Left ventricle myocardium inferior (tissue), 1 donor: ENCODE measurements at regions not wholly inside any gene's neighbourhood (a gene's known extent, or its start where the extent isn't known, plus 50 kb on each side); places are given as distances from the start of the nearest gene placed in this dataset.

ENCODE experiments used
- DNase-seq: peaks from one replicate; pipeline ENCODE4 v3.0.0-alpha.2; 2020
- H3K27ac ChIP-seq: fragments of 200-600 bp; replicated peaks from 2 replicates; pipeline ENCODE4 v1.8.0; 2021
- H3K27me3 ChIP-seq: fragments of 200-600 bp; 2 replicates; pipeline ENCODE4 v1.8.0; 2021; ENCODE audit warnings: low read depth
- H3K36me3 ChIP-seq: fragments of 200-600 bp; 2 replicates; pipeline ENCODE4 v1.8.0; 2021
- H3K4me1 ChIP-seq: fragments of 200-600 bp; 2 replicates; pipeline ENCODE4 v1.8.0; 2021
- H3K4me3 ChIP-seq: fragments of 200-600 bp; 2 replicates; pipeline ENCODE4 v1.8.0; 2021; ENCODE audit warnings: mild to moderate bottlenecking, moderate library complexity
- H3K9me3 ChIP-seq: fragments of 200-600 bp; replicated peaks from 2 replicates; pipeline ENCODE4 v1.8.0; 2021
- intact Hi-C: fragments of 100-400 bp; cut with micrococcal nuclease; formaldehyde crosslinking; loops from one replicate; pipeline ENCODE4 v1.11.0; 2022
- TF ChIP-seq, protein P1 (sequence below): fragments of 200-600 bp; IDR thresholded peaks from 2 replicates; pipeline ENCODE4 v1.8.0; 2021; ENCODE audit warnings: antibody characterized with exemption, mild to moderate bottlenecking, borderline replicate concordance
- donor health status: DM: no; HTN: yes; CAD: no; lungs with severe emphysema.

DNA sequence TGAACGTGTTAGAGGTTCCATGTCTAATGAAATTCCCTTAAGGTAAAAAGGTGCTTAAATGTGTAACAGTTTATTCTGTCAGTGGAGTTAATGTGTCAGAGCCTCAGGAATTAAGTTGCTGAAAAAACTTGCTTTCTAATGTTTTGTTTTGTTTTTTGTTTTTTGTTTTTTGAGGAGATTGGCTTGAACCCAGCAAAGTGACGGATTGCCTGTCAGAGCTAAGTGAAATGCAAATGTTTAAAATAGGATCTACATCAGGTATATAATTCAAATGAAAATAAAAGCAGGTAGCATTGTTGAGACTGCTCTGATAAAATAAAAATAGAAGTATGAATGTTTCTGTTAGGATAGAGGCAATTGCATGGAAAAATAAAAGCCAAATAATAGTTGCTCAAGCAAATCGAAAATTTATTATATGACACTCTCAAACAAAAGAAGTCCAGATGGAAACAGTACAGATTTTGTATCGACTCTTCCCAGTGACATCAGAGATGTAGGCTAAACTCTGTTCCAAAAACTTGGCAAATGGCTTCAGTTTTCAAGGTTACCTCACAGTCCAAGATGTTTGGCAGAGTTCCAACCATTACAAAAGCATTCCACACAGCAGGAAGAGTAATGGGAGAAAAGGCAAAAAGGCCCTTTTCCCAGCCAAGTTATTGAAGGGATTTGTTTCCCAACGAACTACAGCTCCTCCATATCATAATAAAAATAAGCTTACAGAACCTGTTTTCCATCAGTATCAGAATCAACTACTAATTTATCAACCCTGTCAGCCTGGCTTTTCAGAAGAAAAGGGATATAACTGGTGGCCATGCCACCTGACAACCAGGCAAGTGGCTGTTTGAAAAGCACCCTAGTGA lies 291.0 kb downstream of the TBL1XR1 start:
- TF ChIP-seq, protein P1, sequence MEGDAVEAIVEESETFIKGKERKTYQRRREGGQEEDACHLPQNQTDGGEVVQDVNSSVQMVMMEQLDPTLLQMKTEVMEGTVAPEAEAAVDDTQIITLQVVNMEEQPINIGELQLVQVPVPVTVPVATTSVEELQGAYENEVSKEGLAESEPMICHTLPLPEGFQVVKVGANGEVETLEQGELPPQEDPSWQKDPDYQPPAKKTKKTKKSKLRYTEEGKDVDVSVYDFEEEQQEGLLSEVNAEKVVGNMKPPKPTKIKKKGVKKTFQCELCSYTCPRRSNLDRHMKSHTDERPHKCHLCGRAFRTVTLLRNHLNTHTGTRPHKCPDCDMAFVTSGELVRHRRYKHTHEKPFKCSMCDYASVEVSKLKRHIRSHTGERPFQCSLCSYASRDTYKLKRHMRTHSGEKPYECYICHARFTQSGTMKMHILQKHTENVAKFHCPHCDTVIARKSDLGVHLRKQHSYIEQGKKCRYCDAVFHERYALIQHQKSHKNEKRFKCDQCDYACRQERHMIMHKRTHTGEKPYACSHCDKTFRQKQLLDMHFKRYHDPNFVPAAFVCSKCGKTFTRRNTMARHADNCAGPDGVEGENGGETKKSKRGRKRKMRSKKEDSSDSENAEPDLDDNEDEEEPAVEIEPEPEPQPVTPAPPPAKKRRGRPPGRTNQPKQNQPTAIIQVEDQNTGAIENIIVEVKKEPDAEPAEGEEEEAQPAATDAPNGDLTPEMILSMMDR = no peak
- H3K9me3 ChIP-seq = no peaks in the 10 kb centered on the region
- no peaks in the 10 kb centered on the region for H3K27me3 ChIP-seq
- no peak for DNase-seq
- intact Hi-C loops = no loop called here
- H3K36me3 ChIP-seq = no peaks in the 10 kb centered on the region
- peak overlapping the region; percentile 6 for H3K27ac ChIP-seq
- no peak overlapping the region for H3K4me3 ChIP-seq
- H3K4me1 ChIP-seq = peaks cover 10% of the 10 kb centered on the region

DNA sequence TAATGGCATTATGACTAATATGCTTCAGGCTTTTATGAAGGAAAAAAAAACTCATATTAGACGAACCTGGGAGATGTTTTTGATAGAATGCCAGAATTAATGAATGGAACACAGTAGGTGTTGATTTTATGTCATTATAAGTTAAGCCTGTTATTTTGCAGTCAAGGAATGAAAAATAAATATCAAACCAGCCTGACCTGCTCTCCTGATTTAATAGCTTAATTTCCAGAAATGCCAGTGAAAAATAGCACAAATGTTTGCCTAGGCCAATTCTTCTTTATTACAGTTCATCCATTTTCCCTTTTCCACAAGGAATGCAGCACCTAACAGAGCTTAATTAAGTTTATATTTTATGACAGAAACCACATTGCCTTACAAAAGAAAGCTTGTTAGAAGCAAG lies 292.0 kb downstream of the TBL1XR1 start:
- TF ChIP-seq, protein P1 = no peak
- no peaks in the 10 kb centered on the region for H3K9me3 ChIP-seq
- H3K27ac ChIP-seq = no peak overlapping the region
- no peaks in the 10 kb centered on the region for H3K36me3 ChIP-seq
- intact Hi-C loops = no loop called here
- no peaks in the 10 kb centered on the region for H3K27me3 ChIP-seq
- no peak overlapping the region for H3K4me3 ChIP-seq
- H3K4me1 ChIP-seq = peaks cover 10% of the 10 kb centered on the region
- no peak for DNase-seq

DNA sequence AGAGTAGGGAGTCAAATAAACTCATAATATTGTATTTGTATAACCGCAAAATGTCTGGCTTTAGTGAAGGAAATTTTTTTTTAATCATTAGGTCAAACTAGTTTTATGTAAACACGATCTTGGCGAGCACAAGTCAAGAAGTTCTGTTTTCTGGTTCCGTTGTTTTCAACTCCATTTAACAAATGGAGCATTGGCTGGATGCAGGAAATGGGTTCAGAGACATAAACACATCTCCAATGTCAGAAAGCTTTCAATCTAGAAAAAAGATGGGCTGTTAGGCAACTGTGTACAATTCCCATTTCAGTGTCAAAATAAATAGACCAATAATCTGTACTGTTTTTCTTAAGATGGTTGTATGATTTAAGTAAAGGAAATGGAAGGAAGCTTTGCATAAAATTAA lies 292.8 kb downstream of the TBL1XR1 start:
- no peaks in the 10 kb centered on the region for H3K9me3 ChIP-seq
- no peak overlapping the region for H3K27ac ChIP-seq
- no peaks in the 10 kb centered on the region for H3K36me3 ChIP-seq
- DNase-seq = no peak
- H3K27me3 ChIP-seq = no peaks in the 10 kb centered on the region
- intact Hi-C loops = no loop called here
- TF ChIP-seq, protein P1 = no peak
- no peak overlapping the region for H3K4me3 ChIP-seq
- peaks cover 10% of the 10 kb centered on the region for H3K4me1 ChIP-seq

DNA sequence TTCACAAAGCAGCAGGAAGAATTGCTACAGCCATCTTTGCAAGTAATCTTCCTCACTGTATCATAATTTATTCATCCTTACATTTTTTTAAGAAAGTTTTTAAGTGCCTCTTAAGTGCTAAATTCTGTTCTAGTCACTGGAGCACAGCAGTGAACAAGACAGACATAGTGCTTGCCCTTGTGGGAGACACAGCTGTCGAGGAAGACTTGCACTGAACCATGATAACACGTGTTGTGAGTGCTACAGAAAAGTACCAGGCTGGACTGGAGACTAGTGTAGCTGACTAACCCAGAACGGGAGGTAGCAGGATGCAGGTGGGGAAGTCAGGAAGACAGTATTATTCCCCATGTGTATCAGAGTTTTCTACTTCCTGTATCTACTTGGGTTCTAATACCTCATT lies 300.6 kb downstream of the TBL1XR1 start:
- H3K36me3 ChIP-seq = no peaks in the 10 kb centered on the region
- no peaks in the 10 kb centered on the region for H3K4me1 ChIP-seq
- no peak overlapping the region for H3K27ac ChIP-seq
- peaks cover 5% of the 10 kb centered on the region for H3K9me3 ChIP-seq
- TF ChIP-seq, protein P1 = no peak
- H3K4me3 ChIP-seq = no peak overlapping the region
- H3K27me3 ChIP-seq = peaks cover 22% of the 10 kb centered on the region
- intact Hi-C loops = no loop called here
- no peak for DNase-seq

DNA sequence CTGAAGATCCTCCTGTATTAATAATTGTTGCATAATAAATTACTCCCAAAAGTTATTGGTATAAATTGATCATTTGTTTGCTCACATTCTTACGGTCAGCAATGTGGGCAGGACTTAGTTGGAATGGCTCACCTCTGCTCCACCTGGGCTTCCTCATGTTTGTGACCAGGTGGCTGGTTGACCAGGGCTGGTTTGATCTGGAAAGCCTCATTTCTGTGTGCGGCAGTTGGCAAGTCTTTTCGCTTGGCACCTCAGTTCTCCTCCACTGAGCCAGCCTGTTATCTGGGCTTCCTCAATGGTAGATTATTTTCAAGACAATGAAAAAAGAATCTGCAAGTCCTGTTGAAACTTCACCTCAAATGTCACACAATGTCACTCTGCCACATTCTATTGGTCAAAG lies 301.1 kb downstream of the TBL1XR1 start:
- intact Hi-C loops = no loop called here
- Histone ChIP-seq H3K4me3 (no peak overlapping the region), H3K27me3 (peaks cover 22% of the 10 kb centered on the region), H3K36me3 (no peaks in the 10 kb centered on the region), H3K9me3 (peaks cover 5% of the 10 kb centered on the region), H3K27ac (no peak overlapping the region), H3K4me1 (no peaks in the 10 kb centered on the region)
- TF ChIP-seq, protein P1 = no peak
- DNase-seq = no peak
